WTC11 (cell line): ENCODE measurements at regions not wholly inside any gene's neighbourhood (a gene's known extent, or its start where the extent isn't known, plus 50 kb on each side); places are given as distances from the start of the nearest gene placed in this dataset.

Source experiments
- JUN ChIP-seq: sonication (generic); formaldehyde crosslinking; IDR thresholded peaks from 2 replicates; pipeline ENCODE4 v1.8.0; 2023; ENCODE audit warnings: mild to moderate bottlenecking, missing genetic modification reagents
- NR2C2 ChIP-seq: sonication (generic); formaldehyde crosslinking; IDR thresholded peaks from 2 replicates; pipeline ENCODE4 v1.8.0; 2022; ENCODE audit warnings: mild to moderate bottlenecking, missing genetic modification reagents
- TF ChIP-seq, protein P1 (sequence below): fragments of 200-600 bp; IDR thresholded peaks from 2 replicates; pipeline ENCODE4 v1.8.0; 2022; ENCODE audit warnings: antibody characterized with exemption

- TF ChIP-seq NR2C2 (CRISPR knock-in tag) (no peak), JUN (CRISPR knock-in tag) (no peak)
- TF ChIP-seq, protein P1, sequence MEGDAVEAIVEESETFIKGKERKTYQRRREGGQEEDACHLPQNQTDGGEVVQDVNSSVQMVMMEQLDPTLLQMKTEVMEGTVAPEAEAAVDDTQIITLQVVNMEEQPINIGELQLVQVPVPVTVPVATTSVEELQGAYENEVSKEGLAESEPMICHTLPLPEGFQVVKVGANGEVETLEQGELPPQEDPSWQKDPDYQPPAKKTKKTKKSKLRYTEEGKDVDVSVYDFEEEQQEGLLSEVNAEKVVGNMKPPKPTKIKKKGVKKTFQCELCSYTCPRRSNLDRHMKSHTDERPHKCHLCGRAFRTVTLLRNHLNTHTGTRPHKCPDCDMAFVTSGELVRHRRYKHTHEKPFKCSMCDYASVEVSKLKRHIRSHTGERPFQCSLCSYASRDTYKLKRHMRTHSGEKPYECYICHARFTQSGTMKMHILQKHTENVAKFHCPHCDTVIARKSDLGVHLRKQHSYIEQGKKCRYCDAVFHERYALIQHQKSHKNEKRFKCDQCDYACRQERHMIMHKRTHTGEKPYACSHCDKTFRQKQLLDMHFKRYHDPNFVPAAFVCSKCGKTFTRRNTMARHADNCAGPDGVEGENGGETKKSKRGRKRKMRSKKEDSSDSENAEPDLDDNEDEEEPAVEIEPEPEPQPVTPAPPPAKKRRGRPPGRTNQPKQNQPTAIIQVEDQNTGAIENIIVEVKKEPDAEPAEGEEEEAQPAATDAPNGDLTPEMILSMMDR = no peak
Measured at GRCh38 chrX:129058405-129058804, 464.9 kb downstream of the SMARCA1 start.
